ENCODE measurements at regions not wholly inside any gene's neighbourhood (a gene's known extent, or its start where the extent isn't known, plus 50 kb on each side); places are given as distances from the start of the nearest gene placed in this dataset.
"Not testable (repeated sequence)": the region's sequence is repeated elsewhere in the genome, so short reads cannot be mapped to it uniquely, and the experiment has no call there.

- DNase-seq (ENCODE audit: insufficient read length), result no peak
- TF ChIP-seq TAF1 (IDR thresholded peaks at IDR 0.05; ENCODE audit: borderline replicate concordance, low read depth, low read length), result no peak
- no peak for TF ChIP-seq POLR2A (IDR thresholded peaks at IDR 0.05; ENCODE audit: low read depth, low read length)
- FAIRE-seq, result no peak
These were observed 126.1 kb downstream of the IRX5 start for GRCh38 chr16:55056585-55057401.

GRCh38 chr16:55057866-55058265 lies 127.2 kb downstream of the IRX5 start:
- TF ChIP-seq POLR2AphosphoS5 (IDR thresholded peaks at IDR 0.05; ENCODE audit: low read depth, low read length), result no peak
- TF ChIP-seq POLR2A (IDR thresholded peaks at IDR 0.05; ENCODE audit: low read depth, low read length), result no peak
- no peak for TF ChIP-seq TAF1 (IDR thresholded peaks at IDR 0.05; ENCODE audit: borderline replicate concordance, low read depth, low read length)
- DNase-seq (ENCODE audit: insufficient read length) (no peak), FAIRE-seq (no peak)

- DNase-seq (ENCODE audit: insufficient read length) (no peak), FAIRE-seq (no peak)
- no peak for TF ChIP-seq POLR2A (IDR thresholded peaks at IDR 0.05; ENCODE audit: low read depth, low read length)
- TF ChIP-seq TAF1 (IDR thresholded peaks at IDR 0.05; ENCODE audit: borderline replicate concordance, low read depth, low read length), result no peak
- TF ChIP-seq POLR2AphosphoS5 (IDR thresholded peaks at IDR 0.05; ENCODE audit: low read depth, low read length), result no peak
These were observed 127.9 kb downstream of the IRX5 start for GRCh38 chr16:55058576-55058975.

GRCh38 chr16:55059146-55059545 lies 128.5 kb downstream of the IRX5 start:
- DNase-seq (ENCODE audit: insufficient read length) (no peak), FAIRE-seq (no peak)
- TF ChIP-seq TAF1 (IDR thresholded peaks at IDR 0.05; ENCODE audit: borderline replicate concordance, low read depth, low read length) (no peak), POLR2A (IDR thresholded peaks at IDR 0.05; ENCODE audit: low read depth, low read length) (no peak), POLR2AphosphoS5 (IDR thresholded peaks at IDR 0.05; ENCODE audit: low read depth, low read length) (no peak)

- DNase-seq (ENCODE audit: insufficient read length), result no peak
- no peak for FAIRE-seq
- no peak for TF ChIP-seq TAF1 (IDR thresholded peaks at IDR 0.05; ENCODE audit: borderline replicate concordance, low read depth, low read length)
- TF ChIP-seq POLR2A (IDR thresholded peaks at IDR 0.05; ENCODE audit: low read depth, low read length), result no peak
- no peak for TF ChIP-seq POLR2AphosphoS5 (IDR thresholded peaks at IDR 0.05; ENCODE audit: low read depth, low read length)
These were observed 130.5 kb downstream of the IRX5 start for GRCh38 chr16:55061126-55061525.

GRCh38 chr16:55062442-55062841 lies 131.8 kb downstream of the IRX5 start:
- FAIRE-seq (no peak), DNase-seq (ENCODE audit: insufficient read length) (no peak)
- TF ChIP-seq TAF1 (IDR thresholded peaks at IDR 0.05; ENCODE audit: borderline replicate concordance, low read depth, low read length) (no peak), POLR2AphosphoS5 (IDR thresholded peaks at IDR 0.05; ENCODE audit: low read depth, low read length) (no peak), POLR2A (IDR thresholded peaks at IDR 0.05; ENCODE audit: low read depth, low read length) (no peak)

- no peak for FAIRE-seq
These were observed 142.3 kb downstream of the IRX5 start for GRCh38 chr16:55072976-55073375.

GRCh38 chr16:55073830-55074229 lies 143.2 kb downstream of the IRX5 start:
- FAIRE-seq (no peak), DNase-seq (ENCODE audit: insufficient read length) (no peak)
- TF ChIP-seq TAF1 (IDR thresholded peaks at IDR 0.05; ENCODE audit: borderline replicate concordance, low read depth, low read length) (no peak), POLR2AphosphoS5 (IDR thresholded peaks at IDR 0.05; ENCODE audit: low read depth, low read length) (no peak), POLR2A (IDR thresholded peaks at IDR 0.05; ENCODE audit: low read depth, low read length) (no peak)

More at GRCh38 chr16:55072976-55073375, 142.3 kb downstream of the IRX5 start:
- TF ChIP-seq POLR2A (IDR thresholded peaks at IDR 0.05; ENCODE audit: low read depth, low read length) (no peak), TAF1 (IDR thresholded peaks at IDR 0.05; ENCODE audit: borderline replicate concordance, low read depth, low read length) (no peak), POLR2AphosphoS5 (IDR thresholded peaks at IDR 0.05; ENCODE audit: low read depth, low read length) (no peak)
- DNase-seq (ENCODE audit: insufficient read length), result no peak

- FAIRE-seq; DNase-seq (ENCODE audit: insufficient read length): not testable (repeated sequence)
These were observed 144.5 kb downstream of the IRX5 start for GRCh38 chr16:55075208-55075607.

- TF ChIP-seq POLR2AphosphoS5 (IDR thresholded peaks at IDR 0.05; ENCODE audit: low read depth, low read length) (no peak), POLR2A (IDR thresholded peaks at IDR 0.05; ENCODE audit: low read depth, low read length) (no peak), TAF1 (IDR thresholded peaks at IDR 0.05; ENCODE audit: borderline replicate concordance, low read depth, low read length) (no peak)
- FAIRE-seq, result no peak
- no peak for DNase-seq (ENCODE audit: insufficient read length)
These were observed 145.4 kb downstream of the IRX5 start for GRCh38 chr16:55076053-55076452.

GRCh38 chr16:55077266-55077665 lies 146.6 kb downstream of the IRX5 start:
- DNase-seq (ENCODE audit: insufficient read length) (no peak), FAIRE-seq (no peak)
- TF ChIP-seq POLR2A (IDR thresholded peaks at IDR 0.05; ENCODE audit: low read depth, low read length), result no peak
- TF ChIP-seq TAF1 (IDR thresholded peaks at IDR 0.05; ENCODE audit: borderline replicate concordance, low read depth, low read length), result no peak
- TF ChIP-seq POLR2AphosphoS5 (IDR thresholded peaks at IDR 0.05; ENCODE audit: low read depth, low read length), result no peak

GRCh38 chr16:55078153-55078552 lies 147.5 kb downstream of the IRX5 start:
- DNase-seq (ENCODE audit: insufficient read length) (no peak), FAIRE-seq (no peak)
- TF ChIP-seq POLR2AphosphoS5 (IDR thresholded peaks at IDR 0.05; ENCODE audit: low read depth, low read length) (no peak), TAF1 (IDR thresholded peaks at IDR 0.05; ENCODE audit: borderline replicate concordance, low read depth, low read length) (no peak), POLR2A (IDR thresholded peaks at IDR 0.05; ENCODE audit: low read depth, low read length) (no peak)

All from GM12892 (cell line).